ENCODE measurements at regions not wholly inside any gene's neighbourhood (a gene's known extent, or its start where the extent isn't known, plus 50 kb on each side); places are given as distances from the start of the nearest gene placed in this dataset.

DNA sequence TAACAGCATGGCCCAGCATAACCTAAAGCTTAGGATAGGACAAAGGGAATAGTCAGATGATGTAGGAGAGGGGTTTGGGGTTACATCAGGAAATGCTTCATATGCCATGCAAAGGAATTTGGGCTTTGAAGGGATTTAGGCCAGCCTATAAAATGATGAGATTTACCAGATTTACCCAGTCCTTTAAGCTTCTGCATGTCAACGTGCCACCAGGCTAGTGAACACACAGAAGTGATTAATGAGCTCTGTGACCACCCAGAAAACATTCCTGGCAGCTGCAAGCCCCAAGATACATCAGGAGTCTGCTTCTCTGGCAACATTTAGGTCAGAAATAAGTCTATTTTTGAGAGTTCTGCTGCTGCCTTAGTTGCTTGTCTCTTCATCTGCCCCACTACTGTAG is 118.3 kb downstream of the LRIG3 start:
- TF ChIP-seq POLR2A (IDR thresholded peaks at IDR 0.05; ENCODE audit: low read length) (no peak), GATA1 (IDR thresholded peaks at IDR 0.05; ENCODE audit: low read depth, low read length) (no peak)

Measured in erythroblast (primary cell).